Mesothelial cell of epicardium (in vitro differentiated cells): ENCODE measurements at regions not wholly inside any gene's neighbourhood (a gene's known extent, or its start where the extent isn't known, plus 50 kb on each side); places are given as distances from the start of the nearest gene placed in this dataset.
"Not testable (repeated sequence)": the region's sequence is repeated elsewhere in the genome, so short reads cannot be mapped to it uniquely, and the experiment has no call there.

ENCODE experiments used
- DNase-seq, 2 experiments: peaks; one replicate each; pipeline ENCODE4 v3.0.0; 2021; ENCODE audit warnings: low spot score in 2 of 2; ENCODE audit not compliant: unreplicated experiment in 2 of 2
- H3K27ac Mint-ChIP-seq: 2 replicates; pipeline ENCODE4 v1.8.0; 2021; ENCODE audit warnings: mixed read lengths
- H3K27me3 Mint-ChIP-seq: 2 replicates; pipeline ENCODE4 v1.8.0; 2021; ENCODE audit warnings: low read depth, mixed read lengths
- H3K36me3 Mint-ChIP-seq: 2 replicates; pipeline ENCODE4 v1.8.0; 2021; ENCODE audit warnings: mixed read lengths
- H3K4me1 Mint-ChIP-seq: 2 replicates; pipeline ENCODE4 v1.8.0; 2021; ENCODE audit warnings: mixed read lengths
- H3K4me3 Mint-ChIP-seq: 2 replicates; pipeline ENCODE4 v1.8.0; 2021; ENCODE audit warnings: mild to moderate bottlenecking, moderate library complexity, mixed read lengths
- H3K9me3 Mint-ChIP-seq: 2 replicates; pipeline ENCODE4 v1.8.0; 2021; ENCODE audit warnings: mixed read lengths
- TF ChIP-seq, protein P1 (sequence below): fragments of 200-600 bp; sonication (generic); IDR thresholded peaks from one replicate; pipeline ENCODE4 v1.5.0; 2021; ENCODE audit warnings: antibody characterized with exemption; ENCODE audit not compliant: unreplicated experiment

DNA sequence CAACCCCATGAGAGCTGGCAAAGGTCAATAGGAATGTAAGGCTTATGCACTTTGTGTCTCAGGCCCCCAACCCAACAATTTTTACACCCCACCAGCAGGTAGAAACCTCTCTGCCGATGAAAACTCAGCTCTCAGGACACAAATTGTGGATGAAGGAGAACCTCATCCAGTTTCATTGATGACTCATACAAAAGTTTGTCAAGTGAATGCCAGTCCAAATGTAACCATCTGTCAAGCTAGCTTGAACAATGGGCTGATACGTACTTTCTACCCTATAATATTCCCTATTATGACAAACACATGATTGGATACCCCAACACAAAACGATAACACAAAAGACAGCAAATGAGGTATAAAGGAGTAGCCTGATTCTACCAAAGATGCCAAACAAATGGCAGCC, 321.2 kb upstream of the TMEFF2 start:
- no peaks in the 10 kb centered on the region for H3K36me3 Mint-ChIP-seq
- no peaks in the 10 kb centered on the region for H3K9me3 Mint-ChIP-seq
- TF ChIP-seq, protein P1, sequence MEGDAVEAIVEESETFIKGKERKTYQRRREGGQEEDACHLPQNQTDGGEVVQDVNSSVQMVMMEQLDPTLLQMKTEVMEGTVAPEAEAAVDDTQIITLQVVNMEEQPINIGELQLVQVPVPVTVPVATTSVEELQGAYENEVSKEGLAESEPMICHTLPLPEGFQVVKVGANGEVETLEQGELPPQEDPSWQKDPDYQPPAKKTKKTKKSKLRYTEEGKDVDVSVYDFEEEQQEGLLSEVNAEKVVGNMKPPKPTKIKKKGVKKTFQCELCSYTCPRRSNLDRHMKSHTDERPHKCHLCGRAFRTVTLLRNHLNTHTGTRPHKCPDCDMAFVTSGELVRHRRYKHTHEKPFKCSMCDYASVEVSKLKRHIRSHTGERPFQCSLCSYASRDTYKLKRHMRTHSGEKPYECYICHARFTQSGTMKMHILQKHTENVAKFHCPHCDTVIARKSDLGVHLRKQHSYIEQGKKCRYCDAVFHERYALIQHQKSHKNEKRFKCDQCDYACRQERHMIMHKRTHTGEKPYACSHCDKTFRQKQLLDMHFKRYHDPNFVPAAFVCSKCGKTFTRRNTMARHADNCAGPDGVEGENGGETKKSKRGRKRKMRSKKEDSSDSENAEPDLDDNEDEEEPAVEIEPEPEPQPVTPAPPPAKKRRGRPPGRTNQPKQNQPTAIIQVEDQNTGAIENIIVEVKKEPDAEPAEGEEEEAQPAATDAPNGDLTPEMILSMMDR: no peak
- no peak for DNase-seq
- H3K4me1 Mint-ChIP-seq: no peaks in the 10 kb centered on the region
- no peak overlapping the region for H3K27ac Mint-ChIP-seq
- no peak overlapping the region for H3K4me3 Mint-ChIP-seq
- H3K27me3 Mint-ChIP-seq: no peaks in the 10 kb centered on the region

DNA sequence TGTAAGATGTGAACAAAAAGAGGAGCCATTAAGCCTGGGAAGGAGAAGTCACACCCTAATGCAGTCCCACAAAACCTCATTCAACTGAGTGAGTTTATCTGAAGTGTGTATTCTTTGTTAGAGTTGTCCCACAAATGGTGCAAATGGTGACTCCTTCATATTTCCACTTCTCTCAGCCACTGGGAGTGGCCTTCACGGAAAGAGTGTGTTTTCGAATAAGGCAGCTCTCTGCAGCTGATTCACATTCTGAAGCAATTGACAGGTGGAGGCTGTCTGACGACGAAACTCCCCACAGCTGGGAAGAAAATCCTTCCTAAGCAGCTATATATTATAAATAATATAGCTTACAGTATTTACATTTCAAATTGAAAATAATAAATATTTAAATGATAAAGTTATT, 318.8 kb upstream of the TMEFF2 start:
- H3K36me3 Mint-ChIP-seq: no peaks in the 10 kb centered on the region
- H3K4me3 Mint-ChIP-seq: no peak overlapping the region
- no peak overlapping the region for H3K27ac Mint-ChIP-seq
- DNase-seq: no peak
- no peaks in the 10 kb centered on the region for H3K27me3 Mint-ChIP-seq
- TF ChIP-seq, protein P1: no peak
- peaks cover 4% of the 10 kb centered on the region for H3K9me3 Mint-ChIP-seq
- H3K4me1 Mint-ChIP-seq: no peaks in the 10 kb centered on the region

DNA sequence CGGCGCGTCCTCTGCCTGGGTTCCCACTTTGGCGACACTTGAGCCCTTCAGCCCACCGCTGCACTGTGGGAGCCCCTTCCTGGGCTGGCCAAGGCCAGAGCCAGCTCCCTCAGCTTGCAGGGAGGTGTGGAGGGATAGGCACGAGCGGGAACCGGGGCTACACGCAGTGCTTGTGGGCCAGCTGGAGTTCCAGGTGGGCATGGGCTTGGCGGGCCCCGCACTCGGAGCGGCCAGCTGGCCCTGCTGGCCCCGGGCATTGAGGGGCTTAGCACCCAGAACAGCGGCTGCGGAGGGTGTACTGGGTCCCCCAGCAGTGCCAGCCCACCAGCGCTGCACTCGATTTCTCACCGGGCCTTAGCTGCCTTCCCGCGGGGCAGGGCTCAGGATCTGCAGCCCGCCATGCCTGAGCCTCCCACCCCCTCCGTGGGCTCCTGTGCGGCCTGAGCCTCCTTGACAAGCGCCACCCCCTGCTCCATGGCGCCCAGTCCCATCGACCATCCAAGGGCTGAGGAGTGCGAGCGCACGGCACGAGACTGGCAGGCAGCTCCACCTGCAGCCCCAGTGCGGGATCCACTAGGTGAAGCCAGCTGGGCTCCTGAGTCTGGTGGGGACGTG, 313.2 kb upstream of the TMEFF2 start:
- peaks cover 20% of the 10 kb centered on the region for H3K9me3 Mint-ChIP-seq
- H3K27me3 Mint-ChIP-seq, H3K36me3 Mint-ChIP-seq, DNase-seq, H3K4me1 Mint-ChIP-seq, H3K27ac Mint-ChIP-seq, H3K4me3 Mint-ChIP-seq: not testable (repeated sequence)

DNA sequence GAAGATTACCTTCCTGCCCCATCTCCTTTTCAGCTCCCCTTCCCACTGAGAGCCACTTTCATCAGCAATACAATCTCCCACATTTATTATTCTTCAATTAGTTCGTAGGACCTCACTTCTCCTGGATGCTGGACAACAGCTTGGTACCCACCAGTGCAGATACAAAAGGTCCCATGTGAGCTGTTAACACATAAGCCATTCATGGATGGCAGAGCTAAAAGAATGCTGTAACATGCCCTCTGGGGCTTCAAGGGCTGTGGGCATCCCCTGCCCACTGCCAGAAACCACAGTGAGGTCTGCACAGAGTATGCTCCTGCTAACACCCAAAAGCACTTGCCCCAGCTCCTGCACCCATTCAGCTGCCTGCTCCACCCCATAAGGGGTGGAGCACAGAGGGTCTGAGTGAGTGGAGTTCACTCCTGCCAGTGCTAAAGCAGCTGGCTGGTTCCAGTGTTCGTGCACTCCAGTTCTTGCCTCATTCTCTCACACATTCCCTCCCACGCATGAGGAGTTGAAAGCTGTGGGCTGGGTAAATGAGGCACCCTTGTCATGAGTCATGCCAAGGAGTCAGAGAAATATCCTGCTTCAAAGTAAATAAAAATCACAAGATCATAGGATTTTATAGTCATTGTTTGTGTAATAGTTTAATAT, 305.9 kb upstream of the TMEFF2 start:
- no peaks in the 10 kb centered on the region for H3K36me3 Mint-ChIP-seq
- H3K27ac Mint-ChIP-seq: no peak overlapping the region
- H3K4me3 Mint-ChIP-seq: no peak overlapping the region
- TF ChIP-seq, protein P1: no peak
- H3K27me3 Mint-ChIP-seq: no peaks in the 10 kb centered on the region
- DNase-seq: no peak
- no peaks in the 10 kb centered on the region for H3K4me1 Mint-ChIP-seq
- peaks cover 4% of the 10 kb centered on the region for H3K9me3 Mint-ChIP-seq

DNA sequence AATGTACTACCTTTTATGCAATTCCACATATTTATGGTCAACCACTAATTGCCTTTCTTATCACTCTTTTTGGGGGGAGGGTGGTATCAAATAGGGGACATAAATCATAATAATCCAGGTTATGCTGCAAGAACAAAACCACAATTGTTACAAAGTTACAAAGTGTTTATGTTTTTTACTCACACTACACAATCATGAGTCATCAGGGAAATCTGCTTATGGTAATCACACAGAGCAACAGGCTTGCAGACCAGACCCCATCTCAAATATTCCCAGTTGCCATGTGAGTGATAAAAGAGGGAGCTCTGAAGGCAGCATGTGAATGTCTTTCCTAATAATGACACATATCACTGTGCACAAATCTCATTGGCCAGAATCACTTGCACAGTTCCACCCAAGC, 304.7 kb upstream of the TMEFF2 start:
- no peak for DNase-seq
- TF ChIP-seq, protein P1: no peak
- no peaks in the 10 kb centered on the region for H3K4me1 Mint-ChIP-seq
- H3K9me3 Mint-ChIP-seq: peaks cover 4% of the 10 kb centered on the region
- H3K27me3 Mint-ChIP-seq: no peaks in the 10 kb centered on the region
- H3K36me3 Mint-ChIP-seq: no peaks in the 10 kb centered on the region
- H3K4me3 Mint-ChIP-seq: no peak overlapping the region
- H3K27ac Mint-ChIP-seq: no peak overlapping the region

DNA sequence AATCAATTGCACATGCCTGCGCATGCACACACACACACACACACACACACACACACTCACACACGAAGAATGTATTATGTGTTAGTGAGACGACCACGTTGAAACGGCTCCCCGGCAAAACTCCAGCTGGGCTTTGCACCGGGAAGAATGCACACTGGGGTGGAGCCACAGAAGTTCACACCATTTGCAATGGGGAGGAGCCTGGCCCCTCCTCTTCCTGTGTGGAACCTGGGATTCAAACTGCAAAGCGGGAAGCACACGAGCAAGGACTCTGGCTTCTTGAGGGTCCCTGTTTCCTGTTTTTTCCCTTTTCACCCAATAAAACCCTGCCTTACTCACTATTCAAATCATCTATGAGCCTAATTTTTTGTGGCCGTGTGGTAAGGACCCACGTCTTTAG, 304.0 kb upstream of the TMEFF2 start:
- TF ChIP-seq, protein P1: no peak
- Mint-ChIP-seq H3K9me3 (peaks cover 4% of the 10 kb centered on the region), H3K27ac (no peak overlapping the region), H3K27me3 (no peaks in the 10 kb centered on the region), H3K36me3 (no peaks in the 10 kb centered on the region), H3K4me3 (no peak overlapping the region), H3K4me1 (no peaks in the 10 kb centered on the region)
- DNase-seq: no peak

DNA sequence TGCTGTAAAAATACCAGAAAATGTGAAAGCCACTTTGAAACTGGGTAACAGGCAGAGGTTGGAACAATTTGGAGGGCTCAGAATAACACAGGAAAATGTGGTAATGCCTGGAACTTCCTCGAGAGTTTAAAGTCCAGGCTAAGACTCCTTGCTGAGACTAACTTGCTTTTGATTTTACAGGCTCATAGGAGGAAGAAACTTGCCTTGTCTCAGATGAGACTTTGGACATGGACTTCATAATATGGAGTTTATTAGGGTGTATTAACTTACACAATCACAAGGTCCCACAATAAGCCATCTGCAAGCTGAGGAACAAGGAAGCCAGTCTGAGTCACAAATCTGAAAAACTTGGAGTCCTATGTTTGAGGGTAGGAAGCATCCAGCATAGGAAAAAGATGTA, 293.4 kb upstream of the TMEFF2 start:
- DNase-seq, H3K27ac Mint-ChIP-seq, H3K4me3 Mint-ChIP-seq, H3K27me3 Mint-ChIP-seq, H3K4me1 Mint-ChIP-seq, H3K36me3 Mint-ChIP-seq: not testable (repeated sequence)
- peaks cover 36% of the 10 kb centered on the region for H3K9me3 Mint-ChIP-seq
